T follicular helper cell (primary cell): ENCODE measurements at regions not wholly inside any gene's neighbourhood (a gene's known extent, or its start where the extent isn't known, plus 50 kb on each side); places are given as distances from the start of the nearest gene placed in this dataset.
"Not testable (repeated sequence)": the region's sequence is repeated elsewhere in the genome, so short reads cannot be mapped to it uniquely, and the experiment has no call there.

ENCODE experiments used
- DNase-seq: peaks from one replicate; pipeline ENCODE4 v3.0.0-alpha.2; 2020; ENCODE audit warnings: low read depth

- no peak for DNase-seq
Measured at GRCh38 chr6:20263059-20263458, 50.8 kb upstream of the MBOAT1 start.

DNA sequence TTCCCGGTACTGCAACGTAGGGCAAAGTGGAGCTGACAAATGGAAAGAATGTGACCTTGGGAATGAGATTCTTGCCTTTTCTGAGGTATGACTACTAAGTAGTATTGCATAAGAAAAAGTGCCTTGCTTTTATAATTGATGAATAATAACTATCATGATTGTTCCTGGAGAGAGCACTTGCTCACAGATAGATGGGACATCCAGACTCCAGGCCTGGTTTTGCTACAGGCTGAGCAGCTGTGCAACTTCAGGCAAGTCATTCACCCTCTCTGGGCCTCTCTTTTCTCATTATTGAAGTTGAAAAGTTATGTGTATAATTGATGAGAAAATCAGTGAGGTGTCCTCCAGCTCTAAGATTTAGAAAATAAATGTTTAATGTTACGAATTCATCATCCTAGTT, 53.6 kb upstream of the MBOAT1 start:
- DNase-seq = no peak

DNA sequence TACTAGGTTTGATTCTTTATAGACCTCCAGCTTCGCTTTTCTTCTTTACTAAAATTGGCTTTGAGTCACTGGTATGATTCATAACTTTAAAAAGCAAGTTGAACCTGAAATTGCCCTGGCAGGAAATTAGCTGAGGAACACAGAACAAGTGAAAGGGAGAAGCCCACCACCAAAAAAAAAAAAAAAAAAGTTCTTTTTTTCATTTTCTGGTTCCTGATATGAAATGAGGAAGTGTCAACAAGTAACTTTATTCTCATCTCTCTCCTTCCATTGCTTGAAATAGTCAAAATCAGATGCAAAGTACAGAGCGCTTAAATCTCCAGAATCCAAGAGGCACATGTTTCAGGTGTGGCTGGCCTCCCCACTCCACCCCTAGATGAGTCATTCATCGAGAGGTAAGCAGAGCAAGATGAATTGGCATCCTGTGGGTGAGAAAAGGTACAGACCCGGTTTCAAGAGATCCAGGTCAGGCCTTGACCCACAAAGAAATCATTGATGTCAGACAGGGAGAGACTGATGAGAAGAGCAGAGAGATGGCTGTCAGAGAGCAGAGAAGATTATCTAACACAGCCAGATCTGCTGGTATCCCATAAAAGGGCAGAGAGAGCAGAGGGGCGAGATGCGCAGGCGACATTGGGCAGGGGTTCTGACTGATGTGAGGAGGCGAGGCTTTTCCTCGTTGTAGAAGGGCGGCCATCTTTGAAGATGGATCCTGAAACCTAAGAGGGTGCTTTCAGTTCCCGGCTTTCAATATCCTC, 54.8 kb upstream of the MBOAT1 start:
- DNase-seq = no peak

- DNase-seq = no peak
Measured at GRCh38 chr6:20269181-20269580, 56.9 kb upstream of the MBOAT1 start.

GRCh38 chr6:20271818-20272217, 59.5 kb upstream of the MBOAT1 start:
- no peak for DNase-seq

GRCh38 chr6:20274137-20274536, 61.9 kb upstream of the MBOAT1 start:
- DNase-seq = no peak

DNA sequence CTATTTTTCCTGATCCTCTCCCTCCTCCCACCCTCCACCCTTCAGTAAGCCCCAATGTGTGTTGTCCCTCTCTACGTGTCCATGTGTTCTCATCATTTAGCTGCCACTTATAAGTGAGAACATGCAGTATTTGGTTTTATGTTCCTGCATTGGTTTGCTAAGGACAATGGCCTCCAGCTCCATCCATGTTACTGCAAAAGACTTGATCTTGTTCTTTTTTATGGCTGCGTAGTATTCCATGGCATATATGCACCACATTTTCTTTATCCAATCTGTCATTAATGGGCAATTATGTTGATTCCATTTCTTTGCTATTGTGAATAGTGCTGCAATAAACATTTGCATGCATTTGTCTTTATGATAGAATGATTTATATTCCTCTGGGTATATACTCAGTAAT, 63.6 kb upstream of the MBOAT1 start:
- not testable (repeated sequence) for DNase-seq

DNA sequence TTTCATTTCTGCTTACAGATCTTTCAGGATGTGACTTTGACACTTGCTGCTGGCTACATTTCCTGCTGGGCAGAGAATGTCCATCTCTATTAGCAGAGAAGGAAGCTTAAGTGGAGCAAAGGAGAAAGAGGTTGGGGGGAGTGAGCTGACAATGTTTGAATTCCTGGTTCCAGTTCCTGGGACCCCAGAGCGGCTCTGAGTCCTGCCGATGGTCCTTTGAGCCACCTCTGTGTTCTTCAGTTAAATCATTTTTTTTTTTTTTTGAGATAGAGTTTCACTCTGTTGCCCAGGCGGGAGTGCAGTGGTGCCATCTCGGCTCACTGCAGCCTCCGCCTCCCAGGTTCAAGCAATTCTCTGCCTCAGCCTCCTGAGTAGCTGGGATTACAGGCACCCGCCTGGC, 65.5 kb upstream of the MBOAT1 start:
- not testable (repeated sequence) for DNase-seq

- DNase-seq = no peak
Measured at GRCh38 chr6:20279051-20279450, 66.8 kb upstream of the MBOAT1 start.

GRCh38 chr6:20279608-20280287, 67.5 kb upstream of the MBOAT1 start:
- no peak for DNase-seq

DNA sequence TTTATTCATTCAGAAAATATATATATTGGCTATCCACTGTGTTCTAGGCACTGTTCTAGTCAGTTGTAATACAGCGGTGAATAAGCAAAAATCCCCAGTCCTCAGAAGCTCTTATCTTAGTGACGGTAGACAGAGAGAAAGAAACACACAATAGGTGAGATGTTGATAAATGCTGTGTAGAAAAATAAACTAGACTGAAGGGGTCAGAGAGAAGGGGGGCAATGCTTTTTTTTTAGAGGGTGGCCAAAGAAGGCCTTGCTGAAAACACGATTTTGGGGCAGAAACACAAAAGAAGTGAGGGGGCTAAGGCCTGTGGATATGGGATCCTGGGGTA, 68.0 kb upstream of the MBOAT1 start:
- no peak for DNase-seq

GRCh38 chr6:20284672-20285071, 72.4 kb upstream of the MBOAT1 start:
- no peak for DNase-seq

DNA sequence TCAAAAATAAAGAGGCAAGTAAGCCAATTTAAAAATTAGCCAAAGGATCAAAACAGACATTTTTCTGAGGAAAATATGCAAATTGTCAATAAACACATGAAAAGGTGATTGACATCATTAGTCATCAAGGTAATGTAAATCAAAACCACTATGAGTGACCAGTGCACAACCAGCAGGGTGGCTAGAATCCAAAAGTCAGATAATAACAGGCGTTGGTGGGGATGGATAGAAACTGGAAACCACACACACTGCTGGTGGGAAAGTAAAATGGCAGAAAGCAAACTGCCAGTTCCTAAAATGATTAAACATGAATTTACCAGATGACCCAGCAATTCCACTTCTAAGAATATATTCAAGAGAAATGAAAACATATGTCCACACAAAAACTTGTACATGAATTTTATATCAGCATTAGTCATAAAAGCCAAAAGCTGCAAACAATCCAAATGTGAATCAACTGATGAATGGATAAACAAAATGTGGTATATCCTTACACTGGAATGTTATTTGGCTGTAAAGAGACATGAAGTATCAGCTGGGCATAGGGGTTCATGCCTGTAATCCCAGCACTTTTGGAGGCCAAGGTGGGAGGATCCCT, 74.8 kb upstream of the MBOAT1 start:
- no peak for DNase-seq

DNA sequence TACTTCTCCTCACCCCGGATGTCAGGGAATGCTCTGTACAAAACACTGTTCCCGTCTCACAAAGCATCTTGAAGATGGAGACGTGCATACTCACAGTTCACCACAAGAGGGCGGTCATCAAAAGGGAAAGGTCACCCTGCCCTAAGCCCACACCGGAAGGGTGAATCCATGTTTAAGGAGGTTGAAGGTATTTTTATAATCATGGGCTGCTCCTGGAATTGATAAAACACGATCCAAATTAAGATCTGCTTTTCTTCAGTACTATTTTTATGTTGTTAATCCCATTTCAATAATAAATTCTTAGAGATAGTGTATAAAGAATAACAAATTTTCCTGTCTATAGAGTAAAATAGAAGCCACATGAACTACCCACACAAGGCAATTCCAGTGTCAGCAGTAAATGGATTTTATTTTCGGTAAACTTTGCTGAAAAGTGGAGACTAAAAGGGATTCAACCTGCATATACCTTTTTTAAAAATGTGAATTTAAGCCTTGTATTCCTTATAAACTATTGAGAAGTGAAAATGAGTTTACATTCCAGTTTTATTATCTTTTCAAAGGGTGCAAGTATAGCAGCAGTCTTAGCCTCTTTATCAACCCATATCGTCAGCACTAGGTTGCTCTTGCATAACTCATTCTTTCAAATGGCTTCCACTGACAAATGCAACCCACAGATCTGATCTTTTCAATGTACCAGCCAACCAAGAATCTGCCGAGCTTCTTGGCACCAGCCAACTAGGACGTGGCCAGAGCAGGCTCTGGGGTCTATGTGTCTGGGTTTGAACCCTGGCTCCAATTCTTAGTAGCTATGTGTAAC, 79.7 kb upstream of the MBOAT1 start:
- DNase-seq = peak; percentile 50

GRCh38 chr6:20292905-20293304, 80.6 kb upstream of the MBOAT1 start:
- DNase-seq = no peak

DNA sequence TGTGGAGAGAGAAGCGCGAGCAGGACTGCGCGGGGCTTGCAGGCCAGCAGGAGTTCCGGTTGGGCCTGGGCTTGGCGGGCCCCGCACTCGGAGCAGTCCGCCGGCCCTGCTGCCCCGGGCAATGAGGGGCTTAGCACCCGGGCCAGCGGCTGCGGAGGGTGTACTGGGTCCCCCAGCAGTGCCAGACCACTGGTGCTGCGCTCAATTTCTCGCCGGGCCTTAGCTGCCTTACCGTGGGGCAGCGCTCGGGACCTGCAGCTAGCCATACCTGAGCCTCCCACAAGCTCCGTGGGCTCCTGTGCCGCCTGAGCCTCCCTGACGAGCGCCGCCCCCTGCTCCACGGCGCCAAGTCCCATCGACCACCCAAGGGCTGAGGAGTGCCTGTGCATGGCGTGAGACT, 89.0 kb upstream of the MBOAT1 start:
- no peak for DNase-seq

GRCh38 chr6:20302168-20302567, 89.9 kb upstream of the MBOAT1 start:
- DNase-seq = no peak

DNA sequence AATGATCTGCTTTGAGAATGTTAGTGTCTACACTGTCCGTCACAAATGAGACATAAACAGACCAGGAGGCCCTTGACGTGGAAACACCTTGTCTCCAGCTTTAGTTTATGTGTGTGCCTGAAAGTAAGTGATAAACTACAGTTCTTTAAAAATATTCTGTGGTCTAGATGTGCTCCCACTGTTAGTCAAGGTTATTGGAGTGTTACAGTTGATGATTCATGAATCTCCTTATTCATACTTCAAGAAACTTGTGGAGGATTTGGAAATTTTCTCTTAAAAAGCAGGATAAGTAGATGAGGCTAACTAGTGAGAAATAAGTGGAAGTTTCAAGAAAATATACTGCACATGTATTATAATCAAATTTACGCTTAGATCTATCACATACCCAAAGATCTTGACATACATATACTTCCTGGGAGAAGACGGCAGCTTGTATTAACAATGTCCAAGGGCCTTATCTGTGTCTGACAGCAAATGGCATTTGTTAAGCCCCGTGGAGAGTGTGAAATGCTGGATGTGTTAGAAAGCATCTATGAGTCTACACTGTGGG, 90.5 kb upstream of the MBOAT1 start:
- no peak for DNase-seq

DNA sequence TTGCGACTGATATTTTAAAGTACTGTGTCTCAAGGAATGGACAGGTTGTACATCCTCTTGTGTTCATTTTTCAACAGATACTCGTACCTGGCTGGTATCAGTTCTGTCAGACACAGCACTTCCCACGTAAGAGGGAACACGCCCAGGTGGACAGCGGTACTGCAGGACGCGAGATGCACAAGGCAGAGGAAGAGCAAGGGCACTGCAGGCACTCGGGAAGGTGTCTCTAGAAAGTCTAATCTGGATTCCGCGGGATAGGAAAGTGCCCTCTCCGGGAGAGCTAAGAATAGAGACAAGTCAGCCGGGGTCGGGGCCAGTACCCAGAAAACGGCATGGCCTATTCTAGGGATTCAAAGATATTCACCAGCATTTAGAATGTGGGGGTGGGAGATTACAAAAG, 94.2 kb upstream of the MBOAT1 start:
- DNase-seq = no peak

- DNase-seq = no peak
Measured at GRCh38 chr6:20309186-20309585, 92.5 kb upstream of the E2F3 start.

- no peak for DNase-seq
Measured at GRCh38 chr6:20310185-20310584, 91.5 kb upstream of the E2F3 start.

DNA sequence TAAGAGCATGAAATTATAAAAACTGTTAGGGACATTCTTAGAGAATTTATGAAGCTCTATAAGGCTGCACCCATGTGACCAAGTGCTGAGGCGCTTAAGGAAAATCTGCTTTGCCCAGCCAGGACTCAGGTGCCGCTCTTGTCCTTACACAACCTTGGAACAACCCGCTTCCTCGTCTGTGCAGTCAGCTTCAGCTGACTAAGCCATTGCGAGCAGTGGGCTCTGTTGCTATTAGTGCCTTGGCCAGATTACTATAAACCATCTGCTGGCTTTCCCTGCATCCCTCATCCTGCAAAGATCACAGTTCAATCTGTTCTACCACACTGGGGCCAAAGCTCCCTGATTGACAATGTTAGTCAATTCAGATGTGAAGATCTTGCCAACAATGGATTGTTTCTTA, 89.1 kb upstream of the E2F3 start:
- no peak for DNase-seq
